HG02642 (cell line): ENCODE measurements at regions not wholly inside any gene's neighbourhood (a gene's known extent, or its start where the extent isn't known, plus 50 kb on each side); places are given as distances from the start of the nearest gene placed in this dataset.

Source experiments
- ATAC-seq: cut with Tn5 transposase; IDR thresholded peaks from one replicate; pipeline ENCODE4 v1.9.1; 2021; ENCODE audit warnings: mild to moderate bottlenecking; ENCODE audit not compliant: unreplicated experiment, poor library complexity

DNA sequence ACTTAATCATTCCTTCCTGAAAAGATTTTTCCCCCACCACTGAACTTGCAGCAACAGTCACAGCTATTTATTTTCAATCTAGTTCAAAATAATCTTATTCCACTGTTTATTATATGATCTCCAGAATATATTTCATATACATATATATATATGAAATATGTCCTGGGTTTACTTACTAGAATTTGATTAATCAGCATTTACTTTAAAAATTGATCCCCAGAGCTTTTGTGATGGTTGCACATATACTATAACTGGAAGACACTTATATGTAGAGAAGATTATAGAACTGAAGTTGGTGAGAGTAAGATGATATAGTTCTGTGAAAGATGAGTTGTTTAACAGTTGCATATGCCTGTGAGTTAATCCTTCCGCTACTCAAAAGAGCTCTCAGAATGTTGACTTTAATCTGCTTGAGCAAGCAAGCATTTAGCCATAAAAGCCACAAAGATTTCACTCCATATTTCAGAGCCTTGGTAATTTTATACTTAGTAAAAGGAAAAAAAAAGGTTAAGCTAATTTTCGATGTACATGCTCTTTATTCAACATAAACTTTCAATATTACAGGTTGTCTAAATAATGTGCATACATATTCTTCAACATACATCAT is 399.3 kb upstream of the CDH9 start:
- ATAC-seq, result no peak

DNA sequence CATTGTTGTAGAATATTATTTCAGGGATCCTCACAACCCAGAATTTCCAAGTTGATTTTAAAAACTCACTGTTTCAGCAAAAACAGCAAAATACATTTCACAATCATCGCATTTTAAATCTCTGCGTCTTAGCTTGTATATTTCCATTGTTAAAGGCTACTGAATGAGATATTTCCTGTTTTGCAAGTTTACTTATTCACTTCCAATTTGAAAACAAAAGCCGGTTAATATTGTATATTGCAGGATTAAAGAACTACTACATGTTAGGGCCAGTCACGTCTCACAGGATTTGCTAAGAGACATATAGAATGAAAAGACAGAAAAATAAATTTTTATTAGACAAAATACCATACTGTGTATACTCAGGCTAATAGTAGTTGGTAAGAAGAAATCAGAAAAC is 395.9 kb upstream of the CDH9 start:
- no peak for ATAC-seq

GRCh38 chr5:27414099-27414498 is 375.7 kb upstream of the CDH9 start:
- no peak for ATAC-seq

DNA sequence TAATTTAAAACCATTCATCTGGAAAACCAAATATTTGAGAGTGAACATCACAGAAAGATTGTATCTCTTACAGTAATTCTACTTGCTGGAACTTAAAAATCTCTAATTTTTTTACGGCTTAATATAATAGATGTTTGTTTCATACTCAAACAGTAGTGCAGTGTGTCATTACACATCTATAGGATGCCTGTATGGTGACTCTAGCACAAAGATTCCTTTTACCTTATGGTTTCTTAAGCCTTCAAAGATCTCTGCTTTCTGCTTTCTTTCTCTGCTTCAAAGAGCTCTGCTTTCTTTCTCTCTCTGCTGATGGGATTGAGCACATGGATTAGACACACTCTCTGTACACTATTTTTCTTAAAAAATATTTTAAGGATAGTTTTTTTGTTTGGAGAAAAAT is 374.0 kb upstream of the CDH9 start:
- no peak for ATAC-seq

- ATAC-seq, result no peak
Observed at GRCh38 chr5:27406020-27406419, 367.6 kb upstream of the CDH9 start.

DNA sequence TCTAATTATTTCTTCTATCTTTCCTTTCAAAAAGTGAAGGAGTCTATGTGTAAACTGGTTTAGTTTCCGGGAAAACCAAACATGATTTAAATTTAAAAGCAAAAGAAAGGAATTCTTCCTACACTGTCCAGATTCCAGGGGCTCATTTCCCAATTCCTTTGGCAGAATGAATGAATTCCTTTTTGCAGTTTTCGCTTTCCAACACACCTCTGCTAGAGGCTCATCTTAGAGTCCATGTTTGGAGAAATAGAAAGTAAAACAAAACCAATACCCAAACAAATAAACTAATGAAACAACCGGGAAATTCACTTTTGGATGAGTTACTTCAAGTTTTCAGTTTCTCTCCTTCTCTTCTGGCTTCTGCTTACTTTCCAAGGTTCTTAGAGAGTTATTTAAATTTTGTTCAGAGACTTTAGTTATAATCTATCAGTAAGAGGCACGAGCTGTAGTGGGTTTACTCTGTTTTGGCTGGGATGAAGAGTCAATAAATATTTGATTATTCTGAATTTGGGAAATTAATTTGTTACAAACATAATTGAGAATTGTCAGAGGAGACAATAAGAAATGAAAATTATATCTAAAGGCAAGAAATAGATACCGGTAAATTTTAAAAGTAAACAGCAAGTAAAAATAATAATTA is 365.0 kb upstream of the CDH9 start:
- ATAC-seq, result no peak

DNA sequence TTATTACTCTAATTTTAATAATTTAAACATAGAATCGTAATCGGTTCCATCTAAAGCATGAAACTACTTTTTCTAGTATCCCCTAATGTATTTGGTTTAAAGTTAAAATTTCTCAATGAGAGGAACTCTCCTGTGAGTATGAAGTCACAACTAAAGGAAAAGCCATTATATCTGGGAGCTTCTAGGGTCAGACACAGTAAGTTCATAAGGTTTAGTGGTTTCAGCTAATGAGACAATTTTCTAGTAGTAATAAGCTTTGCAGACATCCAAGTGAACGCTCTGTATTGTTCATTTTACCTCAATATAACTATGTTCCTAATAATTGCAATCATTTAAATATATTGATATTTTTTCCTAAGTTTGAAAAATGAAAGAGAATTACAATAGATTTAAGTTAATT is 364.4 kb upstream of the CDH9 start:
- ATAC-seq, result no peak

DNA sequence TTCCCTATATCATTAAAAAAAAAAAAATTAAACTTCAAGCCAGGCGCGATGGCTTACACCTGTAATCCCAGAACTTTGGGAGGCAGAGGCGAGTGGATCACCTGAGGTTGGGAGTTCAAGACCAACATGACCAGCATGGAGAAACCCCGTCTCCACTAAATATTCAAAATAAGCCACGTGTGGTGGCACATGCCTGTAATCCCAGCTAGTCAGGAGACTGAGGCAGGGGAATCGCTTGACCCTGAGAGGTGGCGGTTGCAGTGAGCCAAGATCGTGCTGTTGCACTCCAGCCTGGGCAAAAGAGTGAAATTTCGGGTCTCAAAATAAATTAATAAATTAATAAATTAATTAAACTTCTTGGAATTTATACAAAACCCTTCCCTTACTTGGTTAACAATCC is 358.6 kb upstream of the CDH9 start:
- ATAC-seq, result no peak

DNA sequence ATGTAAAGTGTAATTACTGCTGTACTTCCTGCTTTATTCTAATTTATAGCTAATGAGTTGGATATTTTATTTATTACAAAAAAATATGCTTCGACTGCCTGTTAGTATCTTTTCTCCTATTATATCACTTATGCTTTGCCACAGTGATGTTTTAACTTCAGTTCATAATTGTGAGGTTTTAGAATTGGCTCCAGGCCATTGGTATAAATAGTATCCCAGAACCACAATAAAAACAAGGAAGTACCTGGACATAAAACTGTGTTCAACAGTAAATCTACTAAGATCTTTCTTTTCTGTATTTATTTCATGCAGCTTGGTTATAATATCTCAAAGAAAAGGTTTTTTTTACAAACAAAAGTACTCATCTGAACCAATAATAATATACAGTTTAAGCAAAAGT is 354.3 kb upstream of the CDH9 start:
- no peak for ATAC-seq

- ATAC-seq, result no peak
Observed at GRCh38 chr5:27389696-27390095, 351.3 kb upstream of the CDH9 start.

- no peak for ATAC-seq
Observed at GRCh38 chr5:27388755-27389154, 350.4 kb upstream of the CDH9 start.

GRCh38 chr5:27387535-27388073 is 349.2 kb upstream of the CDH9 start:
- no peak for ATAC-seq

GRCh38 chr5:27381686-27382085 is 343.3 kb upstream of the CDH9 start:
- ATAC-seq, result no peak

- ATAC-seq, result no peak
Observed at GRCh38 chr5:27377626-27378025, 339.2 kb upstream of the CDH9 start.

- no peak for ATAC-seq
Observed at GRCh38 chr5:27353970-27354369, 315.6 kb upstream of the CDH9 start.

- ATAC-seq, result no peak
Observed at GRCh38 chr5:27353540-27353939, 315.2 kb upstream of the CDH9 start.

GRCh38 chr5:27341342-27341741 is 303.0 kb upstream of the CDH9 start:
- no peak for ATAC-seq

- ATAC-seq, result no peak
Observed at GRCh38 chr5:27336817-27337216, 298.4 kb upstream of the CDH9 start.

DNA sequence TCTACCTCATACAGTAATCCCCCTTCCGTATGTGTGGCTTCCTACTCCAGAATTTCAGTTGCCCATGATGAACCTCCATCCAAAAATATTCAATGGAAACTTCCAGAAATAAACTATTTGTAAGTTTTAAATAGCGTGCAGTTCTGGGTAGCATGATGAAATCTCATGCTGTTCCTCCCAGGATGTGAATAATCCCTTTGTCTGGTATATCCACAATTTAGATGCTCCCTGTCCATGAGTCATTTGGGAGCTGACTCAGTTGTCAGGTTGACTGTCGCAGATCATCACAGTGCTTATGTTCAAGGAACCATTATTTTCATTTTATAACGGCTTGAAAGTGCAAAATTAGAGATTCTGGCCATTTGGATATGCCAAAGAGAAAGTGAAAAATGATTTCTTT is 290.1 kb upstream of the CDH9 start:
- ATAC-seq, result no peak

GRCh38 chr5:27325513-27325912 is 287.1 kb upstream of the CDH9 start:
- no peak for ATAC-seq

- ATAC-seq, result no peak
Observed at GRCh38 chr5:27318701-27319100, 280.3 kb upstream of the CDH9 start.

- ATAC-seq, result no peak
Observed at GRCh38 chr5:27316271-27316650, 277.9 kb upstream of the CDH9 start.
